VCaP (cell line): ENCODE measurements at regions not wholly inside any gene's neighbourhood (a gene's known extent, or its start where the extent isn't known, plus 50 kb on each side); places are given as distances from the start of the nearest gene placed in this dataset.

Source experiments
- H3K27ac ChIP-seq: fragments of 450-650 bp; 2 replicates; pipeline ENCODE4 v1.5.1; 2017
- CTCF ChIP-seq: fragments of 450-650 bp; conservative IDR thresholded peaks from 2 replicates; pipeline ENCODE4 v1.5.1; 2017; ENCODE audit warnings: mild to moderate bottlenecking, moderate library complexity

DNA sequence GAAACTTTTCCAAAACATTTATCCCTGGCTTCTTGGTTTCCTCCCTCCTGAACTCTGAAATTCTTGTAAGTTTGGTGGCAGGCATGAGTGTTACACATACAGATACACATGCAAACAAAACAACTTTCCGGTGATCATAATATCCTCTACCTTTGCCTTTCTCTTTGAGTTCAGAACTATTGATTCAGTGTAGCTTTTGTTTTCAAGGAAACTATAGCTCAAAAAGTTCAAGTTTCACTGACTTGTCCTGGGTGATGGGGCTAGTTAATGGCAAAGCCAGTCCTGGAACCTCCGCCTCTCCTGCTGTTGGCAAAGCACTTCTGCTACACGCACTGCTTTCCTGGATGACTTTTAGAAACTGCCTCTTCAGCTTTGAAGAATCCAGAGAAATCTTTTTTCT lies 177.3 kb upstream of the FAT1 start:
- H3K27ac ChIP-seq: no peak overlapping the region
- no peak for TF ChIP-seq CTCF

GRCh38 chr4:186901850-186902249 lies 178.2 kb upstream of the FAT1 start:
- peak overlapping the region; percentile 34 for H3K27ac ChIP-seq
- TF ChIP-seq CTCF: no peak

DNA sequence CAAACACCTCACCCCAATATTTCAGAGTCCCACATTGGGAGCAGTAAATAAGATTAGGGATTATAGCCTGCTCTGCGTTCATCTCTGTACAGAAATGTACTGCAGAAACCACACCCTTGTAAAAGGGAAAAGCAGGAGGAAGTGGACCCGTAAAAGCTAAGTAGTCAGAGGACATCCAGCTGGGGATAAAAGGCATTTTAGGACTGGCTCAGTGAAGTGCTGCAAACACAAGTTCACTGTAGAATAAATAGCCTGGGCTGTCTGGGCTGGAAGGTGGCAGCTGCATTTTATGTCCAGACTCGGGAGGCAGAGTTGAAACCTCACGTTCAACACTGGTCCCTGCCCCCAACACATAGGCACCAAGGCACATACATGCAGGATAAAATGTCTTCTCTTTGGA lies 178.7 kb upstream of the FAT1 start:
- peak overlapping the region; percentile 34 for H3K27ac ChIP-seq
- TF ChIP-seq CTCF: no peak

- H3K27ac ChIP-seq: no peak overlapping the region
- no peak for TF ChIP-seq CTCF
Measured at GRCh38 chr4:186904101-186904500, 180.4 kb upstream of the FAT1 start.

DNA sequence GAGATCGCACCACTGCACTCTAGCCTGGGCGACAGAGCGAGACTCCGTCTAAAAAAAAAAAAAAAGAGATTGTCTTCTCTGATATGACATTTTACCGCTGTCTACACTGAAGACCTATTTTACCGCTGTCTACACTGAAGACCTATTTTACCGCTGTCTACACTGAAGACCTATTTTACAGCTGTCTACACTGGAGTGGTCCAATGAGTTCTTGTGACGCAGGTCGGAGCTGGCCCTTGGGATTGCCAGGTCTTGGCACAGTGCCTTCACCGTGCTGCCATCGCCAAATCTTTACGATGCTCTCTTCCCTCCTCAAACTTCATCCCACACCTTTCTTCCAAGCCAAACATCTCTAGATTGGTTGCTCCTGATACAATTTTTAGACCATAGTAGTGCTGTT lies 183.1 kb upstream of the FAT1 start:
- TF ChIP-seq CTCF: no peak
- no peak overlapping the region for H3K27ac ChIP-seq

GRCh38 chr4:186910385-186910784 lies 186.7 kb upstream of the FAT1 start:
- H3K27ac ChIP-seq: no peak overlapping the region
- no peak for TF ChIP-seq CTCF

DNA sequence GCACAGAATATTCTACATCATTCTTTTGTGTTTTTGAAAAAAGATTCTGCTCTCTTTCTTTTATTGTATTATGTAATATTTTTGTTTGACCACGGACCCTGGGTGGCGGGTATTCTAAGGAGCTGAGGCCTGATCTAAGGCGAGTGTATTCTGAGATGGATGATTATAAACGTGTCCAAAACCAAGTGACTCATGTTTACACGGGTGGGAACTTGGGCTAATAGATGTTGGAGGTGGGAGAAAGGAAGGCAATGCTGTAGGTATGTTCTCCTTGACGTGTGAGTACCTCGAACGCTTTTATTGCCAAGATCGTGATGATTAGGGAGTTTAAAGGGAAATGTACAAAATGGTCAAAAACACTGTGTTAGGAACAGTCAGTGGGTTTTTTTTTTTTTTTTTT lies 188.9 kb upstream of the FAT1 start:
- H3K27ac ChIP-seq: no peak overlapping the region
- no peak for TF ChIP-seq CTCF

GRCh38 chr4:186915816-186916215 lies 192.2 kb upstream of the FAT1 start:
- H3K27ac ChIP-seq: no peak overlapping the region
- TF ChIP-seq CTCF: no peak
